Keratinocyte (primary cell): ENCODE measurements at regions not wholly inside any gene's neighbourhood (a gene's known extent, or its start where the extent isn't known, plus 50 kb on each side); places are given as distances from the start of the nearest gene placed in this dataset.

Experiments
- DNase-seq: peaks from one replicate; pipeline ENCODE4 v3.0.0-alpha.2; 2011; ENCODE audit warnings: low read depth, missing footprints, low spot score
- FAIRE-seq: peaks from 2 replicates; lab custom pipeline; 2011; peaks lifted over from hg19 to GRCh38; lab: Jason Lieb, UNC
- H2AFZ ChIP-seq: 2 replicates; pipeline ENCODE4 v1.6.0; 2012; ENCODE audit warnings: low read length, control low read depth, inconsistent platforms; ENCODE audit not compliant: control insufficient read depth
- H3K27ac ChIP-seq: 2 replicates; pipeline ENCODE4 v1.5.1; 2011; ENCODE audit warnings: low read length; ENCODE audit not compliant: control insufficient read depth, insufficient read depth
- H3K27me3 ChIP-seq: 3 replicates; pipeline ENCODE4 v1.6.0; 2011; ENCODE audit warnings: low read length; ENCODE audit not compliant: control insufficient read depth, insufficient read depth; ENCODE audit errors: extremely low read depth
- H3K36me3 ChIP-seq, 2 experiments: 2 replicates in 1 of 2; 3 replicates in 1 of 2; pipeline ENCODE4 v1.5.1; 2011; ENCODE audit warnings: low read length in 2 of 2, mild to moderate bottlenecking in 1 of 2; ENCODE audit not compliant: control insufficient read depth in 2 of 2, insufficient read depth in 2 of 2; ENCODE audit errors: extremely low read depth in 1 of 2
- H3K4me1 ChIP-seq: 3 replicates; pipeline ENCODE4 v1.5.1; 2011; ENCODE audit warnings: low read length; ENCODE audit not compliant: control insufficient read depth, insufficient read depth; ENCODE audit errors: extremely low read depth
- H3K4me2 ChIP-seq: 3 replicates; pipeline ENCODE4 v1.6.0; 2011; ENCODE audit warnings: low read depth, low read length; ENCODE audit not compliant: control insufficient read depth, insufficient read depth; ENCODE audit errors: extremely low read depth
- H3K4me3 ChIP-seq, 3 experiments: fragments of 200-600 bp in 1 of 3; sonication (generic) in 1 of 3; 2 replicates in 2 of 3; 3 replicates in 1 of 3; pipeline ENCODE4 v1.5.1; 2011 to 2016; ENCODE audit warnings: low read length in 3 of 3, mild to moderate bottlenecking in 3 of 3, control low read depth in 2 of 3, inconsistent platforms in 1 of 3, low read depth in 1 of 3, mixed read lengths in 1 of 3, mixed run types in 1 of 3, moderate library complexity in 1 of 3; ENCODE audit not compliant: control insufficient read depth in 2 of 3, insufficient read depth in 2 of 3; ENCODE audit errors: extremely low read depth in 1 of 3
- H3K79me2 ChIP-seq: 2 replicates; pipeline ENCODE4 v1.6.0; 2012; ENCODE audit warnings: low read length; ENCODE audit not compliant: control insufficient read depth, insufficient read depth
- H3K9ac ChIP-seq: 3 replicates; pipeline ENCODE4 v1.6.0; 2011; ENCODE audit warnings: low read length; ENCODE audit not compliant: control insufficient read depth, insufficient read depth; ENCODE audit errors: extremely low read depth
- H3K9me1 ChIP-seq: 3 replicates; pipeline ENCODE4 v1.6.0; 2011; ENCODE audit warnings: low read length; ENCODE audit not compliant: control insufficient read depth, insufficient read depth; ENCODE audit errors: extremely low read depth
- H3K9me3 ChIP-seq: 2 replicates; pipeline ENCODE4 v1.5.1; 2012; ENCODE audit warnings: low read depth, low read length; ENCODE audit not compliant: control insufficient read depth
- H4K20me1 ChIP-seq: 3 replicates; pipeline ENCODE4 v1.6.0; 2011; ENCODE audit warnings: low read length; ENCODE audit not compliant: control insufficient read depth, insufficient read depth; ENCODE audit errors: extremely low read depth
- CTCF ChIP-seq, 3 experiments: IDR thresholded peaks in 1 of 3; conservative IDR thresholded peaks in 1 of 3; optimal IDR thresholded peaks in 1 of 3; 2 replicates in 2 of 3; 3 replicates in 1 of 3; pipeline versions ENCODE3 to v1.5.1; 2011; ENCODE audit warnings: low read length in 3 of 3, mild to moderate bottlenecking in 3 of 3, moderate library complexity in 2 of 3, control low read depth in 1 of 3, inconsistent platforms in 1 of 3; ENCODE audit not compliant: insufficient read depth in 2 of 3; ENCODE audit errors: extremely low read depth in 1 of 3
- EZH2 ChIP-seq: IDR thresholded peaks from one replicate; pipeline ENCODE4 v1.6.1; 2012; ENCODE audit warnings: inconsistent platforms, mild to moderate bottlenecking, low read length, moderate library complexity
- dilution Hi-C: fragments of 300-500 bp; cut with MboI; formaldehyde crosslinking; loops from one replicate; pipeline ENCODE4 v1.7.0; 2020; ENCODE audit warnings: low sequenced_read_pairs; ENCODE audit not compliant: extremely low pct_ligation_motif_present

DNA sequence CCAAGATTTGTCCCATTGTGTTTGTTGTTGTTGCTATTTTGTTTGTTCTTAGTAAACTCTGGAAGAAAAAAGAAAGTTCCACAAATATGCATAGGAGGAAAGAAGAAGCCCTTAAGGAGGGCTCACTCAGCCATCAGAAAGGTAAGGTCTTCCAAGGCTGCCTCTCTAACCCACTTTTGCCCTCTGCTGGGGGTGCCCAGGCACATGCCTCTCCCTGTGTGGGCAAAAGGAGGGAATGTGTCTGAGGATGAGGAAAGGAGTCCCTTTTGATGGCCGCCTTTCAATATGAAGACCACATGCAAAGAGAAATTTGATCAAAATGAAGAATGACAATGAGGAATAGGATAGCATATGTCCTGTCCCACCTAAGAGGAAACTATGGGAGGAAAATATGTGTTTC lies 248.2 kb upstream of the POU3F2 start:
- H3K36me3 ChIP-seq, result no peaks in the 10 kb centered on the region
- no peak overlapping the region for H3K4me2 ChIP-seq
- no peaks in the 10 kb centered on the region for H3K9me3 ChIP-seq
- H3K79me2 ChIP-seq, result no peaks in the 10 kb centered on the region
- DNase-seq (no peak), FAIRE-seq (no peak)
- no peaks in the 10 kb centered on the region for H3K27me3 ChIP-seq
- dilution Hi-C loops, result no loop called here
- TF ChIP-seq CTCF (optimal IDR thresholded peaks at IDR 0.05 in 1 of 3, IDR thresholded peaks at IDR 0.05 in 1 of 3, conservative IDR thresholded peaks at IDR 0.05 in 1 of 3; ENCODE audit: extremely low read depth in 1 of 3, insufficient read depth in 2 of 3, low read length in 3 of 3) (no peak), EZH2 (no peak)
- no peak overlapping the region for H3K4me3 ChIP-seq
- H3K9me1 ChIP-seq, result no peaks in the 10 kb centered on the region
- H2AFZ ChIP-seq, result no peak overlapping the region
- no peaks in the 10 kb centered on the region for H3K4me1 ChIP-seq
- H3K9ac ChIP-seq, result no peak overlapping the region
- H4K20me1 ChIP-seq, result no peaks in the 10 kb centered on the region
- no peak overlapping the region for H3K27ac ChIP-seq

- no peak overlapping the region for H3K4me3 ChIP-seq
- no peak overlapping the region for H2AFZ ChIP-seq
- DNase-seq (no peak), FAIRE-seq (no peak)
- H3K27me3 ChIP-seq, result no peaks in the 10 kb centered on the region
- no peak for TF ChIP-seq EZH2
- TF ChIP-seq CTCF (optimal IDR thresholded peaks at IDR 0.05 in 1 of 3, IDR thresholded peaks at IDR 0.05 in 1 of 3, conservative IDR thresholded peaks at IDR 0.05 in 1 of 3; ENCODE audit: extremely low read depth in 1 of 3, insufficient read depth in 2 of 3, low read length in 3 of 3), result no peak
- no peaks in the 10 kb centered on the region for H3K9me1 ChIP-seq
- no peaks in the 10 kb centered on the region for H4K20me1 ChIP-seq
- H3K9me3 ChIP-seq, result no peaks in the 10 kb centered on the region
- H3K4me1 ChIP-seq, result no peaks in the 10 kb centered on the region
- no peaks in the 10 kb centered on the region for H3K79me2 ChIP-seq
- dilution Hi-C loops, result no loop called here
- no peaks in the 10 kb centered on the region for H3K36me3 ChIP-seq
- no peak overlapping the region for H3K27ac ChIP-seq
- no peak overlapping the region for H3K4me2 ChIP-seq
- no peak overlapping the region for H3K9ac ChIP-seq
These were observed 246.8 kb upstream of the POU3F2 start for GRCh38 chr6:98587555-98587954.
